ENCODE measurements at regions not wholly inside any gene's neighbourhood (a gene's known extent, or its start where the extent isn't known, plus 50 kb on each side); places are given as distances from the start of the nearest gene placed in this dataset.

DNA sequence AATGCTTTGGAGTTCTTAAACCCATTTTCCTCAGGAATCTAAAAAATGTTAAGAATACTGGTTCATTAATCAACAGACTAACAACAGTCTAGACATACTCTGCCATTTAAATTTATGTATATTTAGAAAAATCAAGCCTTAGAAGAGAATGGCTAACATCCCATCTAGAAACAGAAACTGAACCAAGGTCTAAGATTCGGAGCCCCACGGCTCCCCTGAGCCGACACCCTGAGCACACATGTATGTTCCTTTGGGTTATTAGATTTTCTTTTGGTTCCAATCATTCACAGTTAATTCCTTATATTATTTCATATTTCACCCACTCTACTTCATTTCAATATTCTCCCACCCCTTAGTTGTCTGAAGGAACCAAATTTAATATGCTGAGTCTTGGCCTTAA lies 94.8 kb upstream of the HNRNPA3 start:
- no peak overlapping the region for H3K27ac ChIP-seq
- no peak for DNase-seq
- ATAC-seq: no peak
- peaks cover 0 to 27% (median 0%) of the 10 kb centered on the region in 7 donors for H3K27me3 ChIP-seq
- WGBS, 2 donors: 92 to 94% methylated on average over 3 of the region's 3 CpGs
- intact Hi-C loops (cut with DNase I): no loop called here
- H3K9me3 ChIP-seq: peaks cover 0 to 4% (median 0%) of the 10 kb centered on the region in 11 donors
- no peaks in the 10 kb centered on the region for H3K36me3 ChIP-seq
- no peak overlapping the region for H3K4me3 ChIP-seq
- TF ChIP-seq, protein P1, sequence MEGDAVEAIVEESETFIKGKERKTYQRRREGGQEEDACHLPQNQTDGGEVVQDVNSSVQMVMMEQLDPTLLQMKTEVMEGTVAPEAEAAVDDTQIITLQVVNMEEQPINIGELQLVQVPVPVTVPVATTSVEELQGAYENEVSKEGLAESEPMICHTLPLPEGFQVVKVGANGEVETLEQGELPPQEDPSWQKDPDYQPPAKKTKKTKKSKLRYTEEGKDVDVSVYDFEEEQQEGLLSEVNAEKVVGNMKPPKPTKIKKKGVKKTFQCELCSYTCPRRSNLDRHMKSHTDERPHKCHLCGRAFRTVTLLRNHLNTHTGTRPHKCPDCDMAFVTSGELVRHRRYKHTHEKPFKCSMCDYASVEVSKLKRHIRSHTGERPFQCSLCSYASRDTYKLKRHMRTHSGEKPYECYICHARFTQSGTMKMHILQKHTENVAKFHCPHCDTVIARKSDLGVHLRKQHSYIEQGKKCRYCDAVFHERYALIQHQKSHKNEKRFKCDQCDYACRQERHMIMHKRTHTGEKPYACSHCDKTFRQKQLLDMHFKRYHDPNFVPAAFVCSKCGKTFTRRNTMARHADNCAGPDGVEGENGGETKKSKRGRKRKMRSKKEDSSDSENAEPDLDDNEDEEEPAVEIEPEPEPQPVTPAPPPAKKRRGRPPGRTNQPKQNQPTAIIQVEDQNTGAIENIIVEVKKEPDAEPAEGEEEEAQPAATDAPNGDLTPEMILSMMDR (IDR thresholded peaks at IDR 0.05): no peak
- no peaks in the 10 kb centered on the region for H3K4me1 ChIP-seq

DNA sequence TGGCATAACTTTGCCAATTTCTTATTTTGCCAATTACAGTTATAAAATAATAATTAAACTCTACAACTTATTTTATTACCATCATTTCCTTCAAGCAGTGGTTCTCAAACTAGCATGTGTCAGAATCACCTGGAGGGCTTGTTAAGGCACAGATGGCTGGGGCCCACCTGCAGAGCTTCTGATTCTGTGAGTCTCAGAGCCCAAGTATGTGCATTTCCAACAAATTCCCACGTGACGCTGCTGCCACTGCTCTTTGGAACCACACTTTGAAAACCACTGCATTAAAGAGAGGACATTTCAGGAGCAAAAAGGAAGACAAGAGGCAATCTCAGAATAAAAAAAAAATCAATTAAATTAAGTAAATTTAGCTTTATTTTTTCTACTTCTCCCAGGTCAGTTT lies 94.0 kb upstream of the HNRNPA3 start:
- WGBS, 2 donors: 71 to 72% methylated on average over 2 of the region's 2 CpGs
- no peaks in the 10 kb centered on the region for H3K4me1 ChIP-seq
- no peak overlapping the region for H3K27ac ChIP-seq
- H3K9me3 ChIP-seq: peaks cover 0 to 4% (median 0%) of the 10 kb centered on the region in 11 donors
- TF ChIP-seq, protein P1 (IDR thresholded peaks at IDR 0.05): no peak
- no peak overlapping the region for H3K4me3 ChIP-seq
- intact Hi-C loops (cut with DNase I): no loop called here
- no peaks in the 10 kb centered on the region for H3K36me3 ChIP-seq
- peaks cover 0 to 28% (median 0%) of the 10 kb centered on the region in 7 donors for H3K27me3 ChIP-seq
- ATAC-seq (no peak), DNase-seq (no peak)

DNA sequence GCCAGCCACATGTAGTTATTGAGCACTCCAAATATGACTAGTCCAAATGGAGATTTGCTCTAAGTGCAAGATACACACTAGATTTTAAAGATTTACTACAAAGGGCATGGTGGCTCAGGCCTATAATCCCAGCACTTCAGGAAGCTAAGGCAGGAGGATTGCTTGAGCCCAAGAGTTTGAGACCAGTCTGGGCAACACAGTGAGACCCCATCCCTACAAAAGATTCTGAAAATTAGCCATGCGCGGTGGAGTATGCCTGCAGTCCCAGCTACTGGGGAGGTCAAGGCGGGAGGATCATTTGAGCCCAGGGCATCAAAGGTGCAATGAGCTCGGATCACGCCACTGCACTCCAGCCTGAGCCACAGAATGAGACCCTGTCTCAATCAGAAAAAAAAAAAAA lies 93.5 kb upstream of the HNRNPA3 start:
- Histone ChIP-seq H3K4me1 (no peaks in the 10 kb centered on the region), H3K27ac (no peak overlapping the region), H3K4me3 (no peak overlapping the region), H3K27me3 (peaks cover 0 to 28% (median 0%) of the 10 kb centered on the region in 7 donors), H3K36me3 (no peaks in the 10 kb centered on the region), H3K9me3 (peaks cover 0 to 4% (median 0%) of the 10 kb centered on the region in 11 donors)
- DNase-seq (no peak), ATAC-seq (no peak)
- TF ChIP-seq, protein P1 (IDR thresholded peaks at IDR 0.05): no peak
- 96 to 98% methylated on average over 5 of the region's 5 CpGs for WGBS, 2 donors
- intact Hi-C loops (cut with DNase I): no loop called here

DNA sequence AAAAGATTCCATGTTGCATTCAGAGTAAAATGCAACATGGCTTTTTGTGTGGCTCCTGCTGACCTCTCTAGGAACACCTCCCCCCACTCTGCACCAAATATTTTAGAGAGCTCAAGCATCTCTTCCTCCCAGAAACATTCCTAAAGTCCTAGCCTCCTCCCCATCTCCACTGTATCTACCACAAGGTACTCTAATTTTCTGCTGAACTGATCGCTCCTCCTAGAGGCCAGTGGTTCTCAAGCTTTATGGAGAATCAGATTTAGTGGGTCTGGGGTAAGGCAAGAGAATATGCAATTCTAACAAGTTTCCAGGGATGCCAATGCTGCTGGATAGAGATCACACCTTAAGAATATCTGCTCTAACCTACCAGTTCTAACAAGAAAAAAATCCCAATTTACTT lies 89.5 kb upstream of the HNRNPA3 start:
- Histone ChIP-seq H3K9me3 (peaks cover 0 to 6% (median 0%) of the 10 kb centered on the region in 11 donors), H3K27ac (no peak overlapping the region), H3K27me3 (peaks cover 0 to 28% (median 8%) of the 10 kb centered on the region in 7 donors), H3K36me3 (no peaks in the 10 kb centered on the region), H3K4me3 (no peak overlapping the region), H3K4me1 (no peaks in the 10 kb centered on the region)
- WGBS, 2 donors: 60 to 74% methylated on average over 1 of the region's 1 CpG
- ATAC-seq: no peak
- no peak for DNase-seq
- intact Hi-C loops (cut with DNase I): no loop called here
- TF ChIP-seq, protein P1 (IDR thresholded peaks at IDR 0.05): no peak

Data from heart right ventricle (tissue), 16 donors.